Duodenal mucosa (tissue), 2 donors: ENCODE measurements at regions not wholly inside any gene's neighbourhood (a gene's known extent, or its start where the extent isn't known, plus 50 kb on each side); places are given as distances from the start of the nearest gene placed in this dataset.

ENCODE experiments used
- H3K27ac ChIP-seq: one replicate; pipeline ENCODE4 v1.7.0; 2013; ENCODE audit warnings: low read depth, low read length
- H3K27me3 ChIP-seq, 2 donors: one replicate each; pipeline ENCODE4 v1.7.0; 2013; ENCODE audit warnings: low read length in 2 of 2, control low read depth in 1 of 2; ENCODE audit not compliant: insufficient read depth in 2 of 2, control insufficient read depth in 1 of 2
- H3K36me3 ChIP-seq, 2 donors: one replicate each; pipeline ENCODE4 v1.7.0; 2013; ENCODE audit warnings: low read length in 2 of 2, control low read depth in 1 of 2; ENCODE audit not compliant: insufficient read depth in 2 of 2, control insufficient read depth in 1 of 2
- H3K4me1 ChIP-seq, 2 donors: one replicate each; pipeline ENCODE4 v1.7.0; 2013; ENCODE audit warnings: low read length in 2 of 2, control low read depth in 1 of 2; ENCODE audit not compliant: insufficient read depth in 2 of 2, control insufficient read depth in 1 of 2
- H3K4me3 ChIP-seq, 2 donors: one replicate each; pipeline ENCODE4 v1.7.0; 2013; ENCODE audit warnings: low read length in 2 of 2, low read depth in 1 of 2
- H3K9ac ChIP-seq, 2 donors: one replicate each; pipeline ENCODE4 v1.7.0; 2013; ENCODE audit warnings: low read length in 2 of 2, low read depth in 1 of 2
- H3K9me3 ChIP-seq, 2 donors: one replicate each; pipeline ENCODE4 v1.7.0; 2013; ENCODE audit warnings: low read length in 2 of 2, control low read depth in 1 of 2; ENCODE audit not compliant: control insufficient read depth in 1 of 2

GRCh38 chr1:228985661-228986060 lies 250.4 kb downstream of the RHOU start:
- H3K36me3 ChIP-seq = no peaks in the 10 kb centered on the region
- H3K4me3 ChIP-seq = no peak overlapping the region
- H3K27me3 ChIP-seq = no peaks in the 10 kb centered on the region

DNA sequence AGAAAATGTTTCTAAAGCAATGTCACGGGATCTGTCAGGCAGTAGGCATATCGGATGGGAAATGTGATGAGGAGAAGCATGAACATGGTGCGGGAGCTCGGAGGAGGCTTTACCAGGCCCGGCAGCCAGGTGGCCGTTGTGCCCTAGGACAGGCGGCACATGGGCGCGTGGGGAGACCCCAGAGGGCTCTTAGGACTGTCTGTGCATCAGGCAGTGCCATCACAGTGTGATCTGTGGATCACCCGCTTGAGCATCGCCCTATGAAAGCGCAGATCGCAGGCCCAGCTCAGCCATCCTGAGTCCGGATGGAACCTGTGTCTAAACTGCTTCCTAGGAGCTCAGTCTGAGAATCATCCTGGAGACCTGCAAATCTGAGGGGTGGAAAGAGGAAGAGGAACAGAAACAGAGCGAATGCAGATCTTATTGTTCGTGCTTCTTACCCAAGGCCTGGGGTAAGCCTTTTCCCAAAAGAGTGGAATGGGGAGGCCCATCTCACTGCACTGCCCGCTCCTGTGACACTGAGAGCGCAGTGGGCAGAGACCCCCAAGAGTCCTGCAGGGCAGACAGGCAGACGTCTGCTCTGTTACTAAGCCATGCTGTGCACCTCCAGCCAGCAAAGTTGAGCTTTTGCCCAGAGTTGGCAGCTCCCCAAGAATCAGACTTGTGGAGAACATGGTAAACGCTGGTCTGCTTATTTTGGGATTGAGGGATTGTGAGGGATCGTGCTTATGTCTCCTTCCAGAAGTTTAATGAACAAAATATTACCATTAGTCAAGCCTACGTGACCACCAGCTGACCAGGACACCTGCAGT lies 251.0 kb downstream of the RHOU start:
- Histone ChIP-seq H3K27ac (no peak overlapping the region), H3K9ac (no peak overlapping the region), H3K9me3 (no peaks in the 10 kb centered on the region), H3K27me3 (no peaks in the 10 kb centered on the region), H3K36me3 (no peaks in the 10 kb centered on the region), H3K4me1 (peaks cover 11% of the 10 kb centered on the region in 2 donors), H3K4me3 (no peak overlapping the region)

More at GRCh38 chr1:228985661-228986060, 250.4 kb downstream of the RHOU start:
- H3K9ac ChIP-seq = no peak overlapping the region
- H3K27ac ChIP-seq = no peak overlapping the region
- H3K4me1 ChIP-seq = peaks cover 5 to 7% of the 10 kb centered on the region in 2 donors
- H3K9me3 ChIP-seq = no peaks in the 10 kb centered on the region

DNA sequence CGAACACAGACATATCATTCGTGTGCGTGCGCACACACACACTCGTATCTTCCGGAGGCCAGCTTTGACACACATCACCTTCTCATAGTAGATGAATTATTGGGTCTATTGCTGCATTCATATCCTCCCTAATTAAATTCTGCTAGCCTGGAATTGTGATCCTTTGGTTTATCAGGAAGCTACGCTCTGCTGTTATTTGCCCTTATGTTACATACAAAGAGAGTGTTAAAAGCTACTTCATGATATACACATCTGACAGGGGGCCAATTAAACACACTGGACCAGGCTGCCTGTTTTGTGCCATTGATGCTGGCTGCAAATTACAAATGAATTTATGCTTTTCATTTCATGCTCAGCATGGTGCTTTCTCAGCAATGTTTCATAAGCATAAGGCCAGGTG lies 252.0 kb downstream of the RHOU start:
- H3K27me3 ChIP-seq = no peaks in the 10 kb centered on the region
- no peak overlapping the region for H3K4me3 ChIP-seq
- H3K4me1 ChIP-seq = peaks cover 11% of the 10 kb centered on the region in 2 donors
- no peaks in the 10 kb centered on the region for H3K36me3 ChIP-seq
- no peak overlapping the region for H3K9ac ChIP-seq
- H3K27ac ChIP-seq = no peak overlapping the region
- H3K9me3 ChIP-seq = no peaks in the 10 kb centered on the region

GRCh38 chr1:228987736-228988506 lies 252.6 kb downstream of the RHOU start:
- Histone ChIP-seq H3K36me3 (no peaks in the 10 kb centered on the region), H3K9ac (no peak overlapping the region), H3K27ac (no peak overlapping the region), H3K4me3 (no peak overlapping the region), H3K9me3 (no peaks in the 10 kb centered on the region), H3K4me1 (peaks cover 11% of the 10 kb centered on the region in 2 donors), H3K27me3 (no peaks in the 10 kb centered on the region)

GRCh38 chr1:228988664-228989063 lies 253.4 kb downstream of the RHOU start:
- H3K36me3 ChIP-seq = no peaks in the 10 kb centered on the region
- H3K4me1 ChIP-seq = peaks cover 11% of the 10 kb centered on the region in 2 donors
- H3K9ac ChIP-seq = no peak overlapping the region
- no peaks in the 10 kb centered on the region for H3K9me3 ChIP-seq
- H3K27me3 ChIP-seq = no peaks in the 10 kb centered on the region
- no peak overlapping the region for H3K27ac ChIP-seq
- H3K4me3 ChIP-seq = no peak overlapping the region

GRCh38 chr1:228989176-228989575 lies 253.9 kb downstream of the RHOU start:
- Histone ChIP-seq H3K27ac (no peak overlapping the region), H3K4me3 (no peak overlapping the region), H3K27me3 (no peaks in the 10 kb centered on the region)

GRCh38 chr1:228989676-228989991 lies 254.4 kb downstream of the RHOU start:
- Histone ChIP-seq H3K27ac (no peak overlapping the region), H3K27me3 (no peaks in the 10 kb centered on the region), H3K9me3 (no peaks in the 10 kb centered on the region), H3K4me3 (no peak overlapping the region), H3K36me3 (no peaks in the 10 kb centered on the region), H3K4me1 (peaks cover 11% of the 10 kb centered on the region in 2 donors), H3K9ac (no peak overlapping the region)

More at GRCh38 chr1:228989176-228989575, 253.9 kb downstream of the RHOU start:
- H3K9ac ChIP-seq = no peak overlapping the region
- H3K9me3 ChIP-seq = no peaks in the 10 kb centered on the region
- H3K36me3 ChIP-seq = no peaks in the 10 kb centered on the region
- peaks cover 11% of the 10 kb centered on the region in 2 donors for H3K4me1 ChIP-seq

DNA sequence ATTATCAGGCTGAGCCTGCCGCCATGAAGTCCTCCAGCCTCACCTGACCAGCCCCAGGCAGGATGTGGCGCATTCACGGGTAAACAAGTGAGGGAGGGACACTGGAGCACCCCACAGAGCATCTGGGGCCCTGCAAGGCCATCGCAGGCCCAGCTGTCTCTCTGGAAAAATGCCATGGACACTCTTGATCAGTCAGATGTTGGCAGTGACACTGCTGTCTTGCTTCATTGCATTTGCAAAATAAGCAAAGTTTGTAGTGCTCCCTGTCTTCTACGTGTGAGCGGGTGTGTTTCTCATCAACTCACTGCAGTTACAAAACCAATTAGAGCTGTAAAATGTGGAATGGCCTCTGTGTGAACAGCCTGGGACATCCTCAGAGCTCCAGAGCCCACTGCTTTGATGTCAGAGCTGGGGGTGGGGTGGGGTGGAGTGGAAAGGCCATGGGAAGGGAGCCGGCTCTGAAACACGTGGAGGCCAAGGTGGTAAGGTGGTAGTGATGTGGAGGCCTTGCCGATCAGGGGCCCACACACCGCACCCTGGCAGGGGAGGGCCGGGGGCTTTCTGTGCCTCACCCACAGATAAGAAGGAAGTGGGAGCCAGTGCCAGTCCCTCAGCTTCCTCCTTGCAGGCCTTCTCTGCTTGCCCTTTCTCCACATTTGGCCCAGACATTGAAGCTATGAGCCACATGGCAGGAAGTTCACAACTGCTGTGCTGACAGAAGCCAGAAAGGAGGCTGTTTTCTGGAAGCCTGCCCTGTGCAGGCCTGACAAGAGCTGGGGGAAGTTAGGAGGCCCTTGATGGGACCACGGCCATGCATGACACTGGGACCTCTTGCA lies 254.9 kb downstream of the RHOU start:
- no peak overlapping the region for H3K9ac ChIP-seq
- H3K27ac ChIP-seq = peak overlapping the region; percentile 30
- H3K4me1 ChIP-seq = peaks cover 11% of the 10 kb centered on the region in 2 donors
- H3K27me3 ChIP-seq = no peaks in the 10 kb centered on the region
- H3K9me3 ChIP-seq = no peaks in the 10 kb centered on the region
- H3K36me3 ChIP-seq = no peaks in the 10 kb centered on the region
- H3K4me3 ChIP-seq = no peak overlapping the region

GRCh38 chr1:228990906-228991569 lies 255.8 kb downstream of the RHOU start:
- Histone ChIP-seq H3K27me3 (no peaks in the 10 kb centered on the region), H3K4me3 (no peak overlapping the region), H3K36me3 (no peaks in the 10 kb centered on the region), H3K27ac (no peak overlapping the region), H3K9ac (no peak overlapping the region), H3K9me3 (no peaks in the 10 kb centered on the region), H3K4me1 (peaks cover 11% of the 10 kb centered on the region in 2 donors)
